GM23338 (cell line): ENCODE measurements at regions not wholly inside any gene's neighbourhood (a gene's known extent, or its start where the extent isn't known, plus 50 kb on each side); places are given as distances from the start of the nearest gene placed in this dataset.

Experiments
- ATAC-seq: fragments of 200-7000 bp; cut with Tn5 transposase; 3 replicates; pipeline ENCODE4 v1.9.1; 2020
- DNase-seq: peaks from one replicate; pipeline ENCODE4 v3.0.0-alpha.2; 2015; ENCODE audit warnings: low spot score
- H2AFZ ChIP-seq: fragments of 200-600 bp; sonication (generic); 2 replicates; pipeline ENCODE4 v1.8.0; 2016; ENCODE audit warnings: antibody characterized with exemption, mild to moderate bottlenecking, moderate library complexity
- H3F3A ChIP-seq: fragments of 200-600 bp; sonication (generic); replicated peaks from 2 replicates; pipeline ENCODE4 v1.8.0; 2017; ENCODE audit warnings: antibody characterized with exemption, mixed run types, low read depth
- H3K27ac ChIP-seq: fragments of 200-600 bp; sonication (generic); 2 replicates; pipeline ENCODE4 v1.6.1; 2016; ENCODE audit warnings: low read depth
- H3K27me3 ChIP-seq: fragments of 200-600 bp; sonication (generic); 2 replicates; pipeline ENCODE4 v1.8.0; 2016; ENCODE audit warnings: mild to moderate bottlenecking, mixed run types, moderate library complexity; ENCODE audit not compliant: insufficient read depth
- H3K36me3 ChIP-seq: fragments of 200-600 bp; sonication (generic); 2 replicates; pipeline ENCODE4 v1.8.0; 2016; ENCODE audit warnings: mild to moderate bottlenecking; ENCODE audit not compliant: insufficient read depth
- H3K4me1 ChIP-seq: fragments of 200-600 bp; sonication (generic); 2 replicates; pipeline ENCODE4 v1.8.0; 2016; ENCODE audit warnings: mild to moderate bottlenecking, moderate library complexity; ENCODE audit not compliant: insufficient read depth
- H3K4me2 ChIP-seq: fragments of 200-600 bp; sonication (generic); 2 replicates; pipeline ENCODE4 v1.7.1; 2017; ENCODE audit warnings: mixed run types
- H3K4me3 ChIP-seq: fragments of 200-600 bp; sonication (generic); 2 replicates; pipeline ENCODE4 v1.6.1; 2016; ENCODE audit warnings: mixed run types
- H3K79me2 ChIP-seq: fragments of 200-600 bp; sonication (generic); replicated peaks from 2 replicates; pipeline ENCODE4 v1.8.0; 2017; ENCODE audit warnings: mild to moderate bottlenecking; ENCODE audit not compliant: insufficient read depth
- H3K9me2 ChIP-seq: fragments of 200-600 bp; sonication (generic); 2 replicates; pipeline ENCODE4 v1.8.0; 2017; ENCODE audit not compliant: insufficient read depth
- H4K20me1 ChIP-seq: fragments of 200-600 bp; sonication (generic); replicated peaks from 2 replicates; pipeline ENCODE4 v1.8.0; 2017; ENCODE audit warnings: mild to moderate bottlenecking; ENCODE audit not compliant: insufficient read depth
- H3K27ac Mint-ChIP-seq: 2 replicates; pipeline ENCODE4 v1.8.0; 2020; ENCODE audit warnings: inconsistent platforms, mild to moderate bottlenecking, moderate library complexity, mixed read lengths
- H3K27me3 Mint-ChIP-seq: 3 replicates; pipeline ENCODE4 v1.8.0; 2022; ENCODE audit warnings: low read depth, mild to moderate bottlenecking, moderate library complexity, mixed read lengths, inconsistent platforms; ENCODE audit not compliant: insufficient read depth, poor library complexity
- H3K36me3 Mint-ChIP-seq: 3 replicates; pipeline ENCODE4 v1.8.0; 2021; ENCODE audit warnings: low read depth, mild to moderate bottlenecking, inconsistent platforms, moderate library complexity, mixed read lengths
- H3K4me1 Mint-ChIP-seq: 3 replicates; pipeline ENCODE4 v1.8.0; 2020; ENCODE audit warnings: mild to moderate bottlenecking, inconsistent platforms, mixed read lengths
- H3K4me3 Mint-ChIP-seq: 3 replicates; pipeline ENCODE4 v1.8.0; 2021; ENCODE audit warnings: moderate library complexity, mild to moderate bottlenecking, inconsistent platforms, mixed read lengths
- H3K9me3 Mint-ChIP-seq: 3 replicates; pipeline ENCODE4 v1.8.0; 2020; ENCODE audit warnings: moderate library complexity, mild to moderate bottlenecking, inconsistent platforms, mixed read lengths
- CREB1 ChIP-seq: fragments of 250-450 bp; sonication (Bioruptor Pico); IDR thresholded peaks from 2 replicates; pipeline ENCODE4 v1.5.0; 2020; ENCODE audit warnings: low read depth, mild to moderate bottlenecking, moderate library complexity
- EZH2 ChIP-seq: fragments of 200-600 bp; sonication (generic); IDR thresholded peaks from one replicate; pipeline ENCODE4 v1.8.0; 2017; ENCODE audit warnings: antibody characterized with exemption, mild to moderate bottlenecking, low read depth; ENCODE audit not compliant: unreplicated experiment
- EZH2phosphoT487 ChIP-seq: fragments of 200-600 bp; sonication (generic); IDR thresholded peaks from one replicate; pipeline ENCODE4 v1.8.1; 2018; ENCODE audit warnings: antibody characterized with exemption; ENCODE audit not compliant: unreplicated experiment
- JUNB ChIP-seq: IDR thresholded peaks from one replicate; pipeline ENCODE4 v1.6.1; 2016; ENCODE audit warnings: antibody characterized with exemption; ENCODE audit not compliant: unreplicated experiment
- NANOG ChIP-seq: IDR thresholded peaks from 2 replicates; pipeline ENCODE4 v1.6.1; 2016; ENCODE audit warnings: antibody characterized with exemption, borderline replicate concordance
- POLR2AphosphoS5 ChIP-seq: IDR thresholded peaks from 2 replicates; pipeline ENCODE4 v1.6.1; 2016; ENCODE audit warnings: antibody characterized with exemption, low read depth
- STAT1 ChIP-seq: IDR thresholded peaks from one replicate; pipeline ENCODE4 v1.6.1; 2016; ENCODE audit warnings: antibody characterized with exemption; ENCODE audit not compliant: unreplicated experiment
- ZNF114 ChIP-seq: fragments of 250-450 bp; sonication (Bioruptor Pico); IDR thresholded peaks from 2 replicates; pipeline ENCODE4 v1.5.0; 2020; ENCODE audit warnings: mild to moderate bottlenecking, moderate library complexity
- ZNF331 ChIP-seq: fragments of 250-450 bp; sonication (Bioruptor Pico); IDR thresholded peaks from 2 replicates; pipeline ENCODE4 v1.5.0; 2020; ENCODE audit warnings: low read depth, mild to moderate bottlenecking, moderate library complexity
- TF ChIP-seq, protein P1 (sequence below), 2 experiments: fragments of 200-600 bp in 1 of 2; sonication (generic) in 1 of 2; conservative IDR thresholded peaks; 2 replicates each; pipeline versions ENCODE4 v1.5.1 to v1.6.1; 2016 to 2017; ENCODE audit warnings: antibody characterized with exemption in 2 of 2, low read depth in 2 of 2, mild to moderate bottlenecking in 2 of 2, moderate library complexity in 1 of 2
- TF ChIP-seq, protein P2 (sequence below): IDR thresholded peaks from one replicate; pipeline ENCODE4 v1.6.1; 2018; ENCODE audit warnings: antibody characterized with exemption; ENCODE audit not compliant: unreplicated experiment
- TF ChIP-seq, protein P3 (sequence below): IDR thresholded peaks from 2 replicates; pipeline ENCODE4 v1.6.1; 2016; ENCODE audit warnings: antibody characterized with exemption
- TF ChIP-seq, protein P4 (sequence below): fragments of 250-450 bp; sonication (Bioruptor Pico); IDR thresholded peaks from 2 replicates; pipeline ENCODE4 v1.5.0; 2020; ENCODE audit warnings: mild to moderate bottlenecking, moderate library complexity

DNA sequence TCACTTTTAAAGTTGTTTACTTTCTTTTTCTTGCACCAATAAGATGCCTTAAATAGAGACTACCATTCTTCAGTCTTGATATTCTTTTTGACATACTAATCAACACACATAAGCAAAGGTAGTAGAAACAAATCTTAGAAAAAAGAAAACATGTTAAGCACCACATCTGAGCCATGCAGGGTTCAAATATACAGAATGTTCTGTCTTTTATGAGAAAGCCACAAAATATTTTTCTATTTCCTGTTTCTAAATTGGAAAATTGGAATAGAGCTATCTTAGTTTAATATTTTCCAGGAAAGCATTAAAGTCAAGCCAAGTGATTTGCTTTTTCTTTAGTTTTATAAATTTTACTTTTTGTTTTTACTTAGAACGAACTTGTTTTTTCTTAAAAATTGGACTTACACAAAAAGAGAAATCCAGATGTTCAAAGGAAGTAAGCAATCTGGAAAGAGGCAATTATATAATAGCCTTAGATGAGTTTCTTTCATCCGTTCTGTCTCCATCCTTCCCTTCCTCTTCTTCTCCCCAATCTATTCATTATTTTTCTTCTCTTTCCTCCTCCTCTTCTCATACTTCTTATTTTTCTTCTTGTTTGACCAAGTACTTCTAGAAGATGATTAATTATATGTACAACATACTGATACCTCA is 731.7 kb downstream of the SQOR start:
- Mint-ChIP-seq H3K9me3 (peaks cover 37% of the 10 kb centered on the region), H3K36me3 (peaks cover 4% of the 10 kb centered on the region; the same call in 1 of the 3 replicates), H3K4me3 (no peak overlapping the region), H3K27ac (no peak overlapping the region), H3K4me1 (no peaks in the 10 kb centered on the region), H3K27me3 (no peaks in the 10 kb centered on the region)
- Histone ChIP-seq H3K36me3 (no peaks in the 10 kb centered on the region), H3K27me3 (no peaks in the 10 kb centered on the region), H3K4me3 (no peak overlapping the region), H3F3A (no peaks in the 10 kb centered on the region), H3K4me2 (no peak overlapping the region), H4K20me1 (no peaks in the 10 kb centered on the region), H3K4me1 (no peaks in the 10 kb centered on the region), H3K79me2 (no peaks in the 10 kb centered on the region), H2AFZ (no peak overlapping the region), H3K9me2 (no peaks in the 10 kb centered on the region), H3K27ac (no peak overlapping the region)
- ATAC-seq (no peak), DNase-seq (no peak)
- TF ChIP-seq EZH2 (no peak), NANOG (no peak), CREB1 (CRISPR knock-in tag) (no peak), JUNB (no peak), POLR2AphosphoS5 (no peak), ZNF114 (CRISPR knock-in tag) (no peak), ZNF331 (CRISPR knock-in tag) (no peak), EZH2phosphoT487 (no peak), STAT1 (no peak)
- TF ChIP-seq, protein P1, sequence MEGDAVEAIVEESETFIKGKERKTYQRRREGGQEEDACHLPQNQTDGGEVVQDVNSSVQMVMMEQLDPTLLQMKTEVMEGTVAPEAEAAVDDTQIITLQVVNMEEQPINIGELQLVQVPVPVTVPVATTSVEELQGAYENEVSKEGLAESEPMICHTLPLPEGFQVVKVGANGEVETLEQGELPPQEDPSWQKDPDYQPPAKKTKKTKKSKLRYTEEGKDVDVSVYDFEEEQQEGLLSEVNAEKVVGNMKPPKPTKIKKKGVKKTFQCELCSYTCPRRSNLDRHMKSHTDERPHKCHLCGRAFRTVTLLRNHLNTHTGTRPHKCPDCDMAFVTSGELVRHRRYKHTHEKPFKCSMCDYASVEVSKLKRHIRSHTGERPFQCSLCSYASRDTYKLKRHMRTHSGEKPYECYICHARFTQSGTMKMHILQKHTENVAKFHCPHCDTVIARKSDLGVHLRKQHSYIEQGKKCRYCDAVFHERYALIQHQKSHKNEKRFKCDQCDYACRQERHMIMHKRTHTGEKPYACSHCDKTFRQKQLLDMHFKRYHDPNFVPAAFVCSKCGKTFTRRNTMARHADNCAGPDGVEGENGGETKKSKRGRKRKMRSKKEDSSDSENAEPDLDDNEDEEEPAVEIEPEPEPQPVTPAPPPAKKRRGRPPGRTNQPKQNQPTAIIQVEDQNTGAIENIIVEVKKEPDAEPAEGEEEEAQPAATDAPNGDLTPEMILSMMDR (conservative IDR thresholded peaks at IDR 0.05; ENCODE audit: low read depth in 2 of 2), result no peak
- TF ChIP-seq, protein P2, sequence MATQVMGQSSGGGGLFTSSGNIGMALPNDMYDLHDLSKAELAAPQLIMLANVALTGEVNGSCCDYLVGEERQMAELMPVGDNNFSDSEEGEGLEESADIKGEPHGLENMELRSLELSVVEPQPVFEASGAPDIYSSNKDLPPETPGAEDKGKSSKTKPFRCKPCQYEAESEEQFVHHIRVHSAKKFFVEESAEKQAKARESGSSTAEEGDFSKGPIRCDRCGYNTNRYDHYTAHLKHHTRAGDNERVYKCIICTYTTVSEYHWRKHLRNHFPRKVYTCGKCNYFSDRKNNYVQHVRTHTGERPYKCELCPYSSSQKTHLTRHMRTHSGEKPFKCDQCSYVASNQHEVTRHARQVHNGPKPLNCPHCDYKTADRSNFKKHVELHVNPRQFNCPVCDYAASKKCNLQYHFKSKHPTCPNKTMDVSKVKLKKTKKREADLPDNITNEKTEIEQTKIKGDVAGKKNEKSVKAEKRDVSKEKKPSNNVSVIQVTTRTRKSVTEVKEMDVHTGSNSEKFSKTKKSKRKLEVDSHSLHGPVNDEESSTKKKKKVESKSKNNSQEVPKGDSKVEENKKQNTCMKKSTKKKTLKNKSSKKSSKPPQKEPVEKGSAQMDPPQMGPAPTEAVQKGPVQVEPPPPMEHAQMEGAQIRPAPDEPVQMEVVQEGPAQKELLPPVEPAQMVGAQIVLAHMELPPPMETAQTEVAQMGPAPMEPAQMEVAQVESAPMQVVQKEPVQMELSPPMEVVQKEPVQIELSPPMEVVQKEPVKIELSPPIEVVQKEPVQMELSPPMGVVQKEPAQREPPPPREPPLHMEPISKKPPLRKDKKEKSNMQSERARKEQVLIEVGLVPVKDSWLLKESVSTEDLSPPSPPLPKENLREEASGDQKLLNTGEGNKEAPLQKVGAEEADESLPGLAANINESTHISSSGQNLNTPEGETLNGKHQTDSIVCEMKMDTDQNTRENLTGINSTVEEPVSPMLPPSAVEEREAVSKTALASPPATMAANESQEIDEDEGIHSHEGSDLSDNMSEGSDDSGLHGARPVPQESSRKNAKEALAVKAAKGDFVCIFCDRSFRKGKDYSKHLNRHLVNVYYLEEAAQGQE, result no peak
- TF ChIP-seq, protein P3, sequence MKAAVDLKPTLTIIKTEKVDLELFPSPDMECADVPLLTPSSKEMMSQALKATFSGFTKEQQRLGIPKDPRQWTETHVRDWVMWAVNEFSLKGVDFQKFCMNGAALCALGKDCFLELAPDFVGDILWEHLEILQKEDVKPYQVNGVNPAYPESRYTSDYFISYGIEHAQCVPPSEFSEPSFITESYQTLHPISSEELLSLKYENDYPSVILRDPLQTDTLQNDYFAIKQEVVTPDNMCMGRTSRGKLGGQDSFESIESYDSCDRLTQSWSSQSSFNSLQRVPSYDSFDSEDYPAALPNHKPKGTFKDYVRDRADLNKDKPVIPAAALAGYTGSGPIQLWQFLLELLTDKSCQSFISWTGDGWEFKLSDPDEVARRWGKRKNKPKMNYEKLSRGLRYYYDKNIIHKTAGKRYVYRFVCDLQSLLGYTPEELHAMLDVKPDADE, result no peak
- TF ChIP-seq, protein P4, sequence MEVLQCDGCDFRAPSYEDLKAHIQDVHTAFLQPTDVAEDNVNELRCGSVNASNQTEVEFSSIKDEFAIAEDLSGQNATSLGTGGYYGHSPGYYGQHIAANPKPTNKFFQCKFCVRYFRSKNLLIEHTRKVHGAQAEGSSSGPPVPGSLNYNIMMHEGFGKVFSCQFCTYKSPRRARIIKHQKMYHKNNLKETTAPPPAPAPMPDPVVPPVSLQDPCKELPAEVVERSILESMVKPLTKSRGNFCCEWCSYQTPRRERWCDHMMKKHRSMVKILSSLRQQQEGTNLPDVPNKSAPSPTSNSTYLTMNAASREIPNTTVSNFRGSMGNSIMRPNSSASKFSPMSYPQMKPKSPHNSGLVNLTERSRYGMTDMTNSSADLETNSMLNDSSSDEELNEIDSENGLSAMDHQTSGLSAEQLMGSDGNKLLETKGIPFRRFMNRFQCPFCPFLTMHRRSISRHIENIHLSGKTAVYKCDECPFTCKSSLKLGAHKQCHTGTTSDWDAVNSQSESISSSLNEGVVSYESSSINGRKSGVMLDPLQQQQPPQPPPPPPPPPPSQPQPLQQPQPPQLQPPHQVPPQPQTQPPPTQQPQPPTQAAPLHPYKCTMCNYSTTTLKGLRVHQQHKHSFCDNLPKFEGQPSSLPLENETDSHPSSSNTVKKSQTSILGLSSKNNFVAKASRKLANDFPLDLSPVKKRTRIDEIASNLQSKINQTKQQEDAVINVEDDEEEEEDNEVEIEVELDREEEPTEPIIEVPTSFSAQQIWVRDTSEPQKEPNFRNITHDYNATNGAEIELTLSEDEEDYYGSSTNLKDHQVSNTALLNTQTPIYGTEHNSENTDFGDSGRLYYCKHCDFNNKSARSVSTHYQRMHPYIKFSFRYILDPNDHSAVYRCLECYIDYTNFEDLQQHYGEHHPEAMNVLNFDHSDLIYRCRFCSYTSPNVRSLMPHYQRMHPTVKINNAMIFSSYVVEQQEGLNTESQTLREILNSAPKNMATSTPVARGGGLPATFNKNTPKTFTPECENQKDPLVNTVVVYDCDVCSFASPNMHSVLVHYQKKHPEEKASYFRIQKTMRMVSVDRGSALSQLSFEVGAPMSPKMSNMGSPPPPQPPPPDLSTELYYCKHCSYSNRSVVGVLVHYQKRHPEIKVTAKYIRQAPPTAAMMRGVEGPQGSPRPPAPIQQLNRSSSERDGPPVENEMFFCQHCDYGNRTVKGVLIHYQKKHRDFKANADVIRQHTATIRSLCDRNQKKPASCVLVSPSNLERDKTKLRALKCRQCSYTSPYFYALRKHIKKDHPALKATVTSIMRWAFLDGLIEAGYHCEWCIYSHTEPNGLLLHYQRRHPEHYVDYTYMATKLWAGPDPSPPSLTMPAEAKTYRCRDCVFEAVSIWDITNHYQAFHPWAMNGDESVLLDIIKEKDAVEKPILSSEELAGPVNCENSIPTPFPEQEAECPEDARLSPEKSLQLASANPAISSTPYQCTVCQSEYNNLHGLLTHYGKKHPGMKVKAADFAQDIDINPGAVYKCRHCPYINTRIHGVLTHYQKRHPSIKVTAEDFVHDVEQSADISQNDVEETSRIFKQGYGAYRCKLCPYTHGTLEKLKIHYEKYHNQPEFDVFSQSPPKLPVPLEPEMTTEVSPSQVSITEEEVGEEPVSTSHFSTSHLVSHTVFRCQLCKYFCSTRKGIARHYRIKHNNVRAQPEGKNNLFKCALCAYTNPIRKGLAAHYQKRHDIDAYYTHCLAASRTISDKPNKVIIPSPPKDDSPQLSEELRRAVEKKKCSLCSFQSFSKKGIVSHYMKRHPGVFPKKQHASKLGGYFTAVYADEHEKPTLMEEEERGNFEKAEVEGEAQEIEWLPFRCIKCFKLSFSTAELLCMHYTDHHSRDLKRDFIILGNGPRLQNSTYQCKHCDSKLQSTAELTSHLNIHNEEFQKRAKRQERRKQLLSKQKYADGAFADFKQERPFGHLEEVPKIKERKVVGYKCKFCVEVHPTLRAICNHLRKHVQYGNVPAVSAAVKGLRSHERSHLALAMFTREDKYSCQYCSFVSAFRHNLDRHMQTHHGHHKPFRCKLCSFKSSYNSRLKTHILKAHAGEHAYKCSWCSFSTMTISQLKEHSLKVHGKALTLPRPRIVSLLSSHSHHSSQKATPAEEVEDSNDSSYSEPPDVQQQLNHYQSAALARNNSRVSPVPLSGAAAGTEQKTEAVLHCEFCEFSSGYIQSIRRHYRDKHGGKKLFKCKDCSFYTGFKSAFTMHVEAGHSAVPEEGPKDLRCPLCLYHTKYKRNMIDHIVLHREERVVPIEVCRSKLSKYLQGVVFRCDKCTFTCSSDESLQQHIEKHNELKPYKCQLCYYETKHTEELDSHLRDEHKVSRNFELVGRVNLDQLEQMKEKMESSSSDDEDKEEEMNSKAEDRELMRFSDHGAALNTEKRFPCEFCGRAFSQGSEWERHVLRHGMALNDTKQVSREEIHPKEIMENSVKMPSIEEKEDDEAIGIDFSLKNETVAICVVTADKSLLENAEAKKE (CRISPR knock-in tag), result no peak
